ENCODE measurements at regions not wholly inside any gene's neighbourhood (a gene's known extent, or its start where the extent isn't known, plus 50 kb on each side); places are given as distances from the start of the nearest gene placed in this dataset.

- TF ChIP-seq CTCF (conservative IDR thresholded peaks at IDR 0.05), result no peak
- no peaks in the 10 kb centered on the region for H3K27me3 Mint-ChIP-seq (ENCODE audit: low read depth)
- Histone ChIP-seq H3K23me2 (ENCODE audit: insufficient read length, low read depth, low read length, poor library complexity, severe bottlenecking) (no peaks in the 10 kb centered on the region), H3K9ac (ENCODE audit: extremely low read depth, insufficient read length, low read length) (no peak overlapping the region), H3K79me2 (ENCODE audit: insufficient read depth, low read length) (no peaks in the 10 kb centered on the region), H4K8ac (replicated peaks; ENCODE audit: insufficient read length, low read depth, low read length) (no peak overlapping the region), H4K5ac (ENCODE audit: insufficient read length, low read depth, low read length) (no peak overlapping the region), H4K91ac (ENCODE audit: insufficient read length, low read depth, low read length) (no peak overlapping the region), H2BK15ac (ENCODE audit: low read depth, low read length) (no peak overlapping the region), H2AK5ac (ENCODE audit: insufficient read length, low read length) (no peak overlapping the region), H3K27ac (ENCODE audit: insufficient read length, low read depth, low read length) (no peak overlapping the region), H3K23ac (ENCODE audit: insufficient read length, low read depth, low read length) (no peak overlapping the region), H2AFZ (ENCODE audit: low read length) (no peak overlapping the region), H2BK12ac (ENCODE audit: insufficient read length, low read depth, low read length) (no peak overlapping the region), H2BK5ac (ENCODE audit: insufficient read length, low read length) (no peak overlapping the region), H3T11ph (ENCODE audit: low read length) (no peak overlapping the region), H3K18ac (ENCODE audit: insufficient read length, low read depth, low read length) (no peak overlapping the region), H3K4me1 (ENCODE audit: insufficient read depth, low read length) (no peaks in the 10 kb centered on the region), H3K4me2 (ENCODE audit: insufficient read depth, insufficient read length, low read length) (no peak overlapping the region), H3K79me1 (ENCODE audit: insufficient read depth, low read depth, low read length, poor library complexity, severe bottlenecking) (no peaks in the 10 kb centered on the region), H3K56ac (ENCODE audit: insufficient read length, low read depth, low read length) (no peak overlapping the region), H2BK20ac (ENCODE audit: low read depth, low read length, poor library complexity, severe bottlenecking) (no peak overlapping the region), H3K4ac (ENCODE audit: low read depth, low read length) (no peak overlapping the region), H3K9me3 (ENCODE audit: control insufficient read depth, low read depth, low read length) (no peaks in the 10 kb centered on the region), H4K20me1 (ENCODE audit: control insufficient read depth, insufficient read depth, insufficient read length) (no peaks in the 10 kb centered on the region), H3K27me3 (ENCODE audit: insufficient read depth, low read length) (no peaks in the 10 kb centered on the region), H3K14ac (ENCODE audit: insufficient read depth, low read length) (no peak overlapping the region), H2BK120ac (ENCODE audit: low read depth, low read length, poor library complexity, severe bottlenecking) (no peak overlapping the region)
- H3K4me1 Mint-ChIP-seq, result no peaks in the 10 kb centered on the region
- H3K9me3 Mint-ChIP-seq, result peaks cover 0 to 2% of the 10 kb centered on the region in 2 experiments; a peak in 1 of 5 replicates
- no CpG with 5 or more reads among the region's 2 CpGs for WGBS (ENCODE audit: extremely low coverage, insufficient read length, low lambda C conversion rate)
- no peak overlapping the region for H3K4me3 Mint-ChIP-seq
- no peak for DNase-seq
- no peaks in the 10 kb centered on the region; a peak in 1 of 7 replicates for H3K36me3 Mint-ChIP-seq (ENCODE audit: insufficient read depth in 1 of 3, low read depth in 3 of 3)
- no peak overlapping the region; a peak in 1 of 7 replicates for H3K27ac Mint-ChIP-seq
Measured at GRCh38 chr21:15528346-15528745, 201.4 kb upstream of the USP25 start.
